ENCODE measurements at regions not wholly inside any gene's neighbourhood (a gene's known extent, or its start where the extent isn't known, plus 50 kb on each side); places are given as distances from the start of the nearest gene placed in this dataset.
"Not testable (repeated sequence)": the region's sequence is repeated elsewhere in the genome, so short reads cannot be mapped to it uniquely, and the experiment has no call there.

DNA sequence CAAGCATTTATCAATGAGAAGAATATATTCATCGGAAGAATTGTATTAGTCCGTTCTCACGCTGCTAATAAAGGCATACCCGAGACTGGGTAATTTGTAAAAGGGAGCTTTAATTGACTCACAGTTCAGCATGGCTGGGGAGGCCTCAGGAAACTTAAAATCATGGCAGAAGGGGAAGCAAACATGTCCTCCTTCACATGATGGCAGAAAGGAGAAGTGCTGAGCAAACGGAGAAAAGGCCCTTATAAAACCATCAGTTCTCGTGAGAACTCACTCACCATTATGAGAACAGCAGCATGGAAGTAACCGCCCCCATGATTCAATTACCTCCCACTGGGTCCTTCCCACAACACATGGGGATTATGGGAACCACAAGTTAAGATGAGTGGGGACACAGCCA lies 1688.2 kb downstream of the SPATA31A7 start:
- TF ChIP-seq, protein P1, sequence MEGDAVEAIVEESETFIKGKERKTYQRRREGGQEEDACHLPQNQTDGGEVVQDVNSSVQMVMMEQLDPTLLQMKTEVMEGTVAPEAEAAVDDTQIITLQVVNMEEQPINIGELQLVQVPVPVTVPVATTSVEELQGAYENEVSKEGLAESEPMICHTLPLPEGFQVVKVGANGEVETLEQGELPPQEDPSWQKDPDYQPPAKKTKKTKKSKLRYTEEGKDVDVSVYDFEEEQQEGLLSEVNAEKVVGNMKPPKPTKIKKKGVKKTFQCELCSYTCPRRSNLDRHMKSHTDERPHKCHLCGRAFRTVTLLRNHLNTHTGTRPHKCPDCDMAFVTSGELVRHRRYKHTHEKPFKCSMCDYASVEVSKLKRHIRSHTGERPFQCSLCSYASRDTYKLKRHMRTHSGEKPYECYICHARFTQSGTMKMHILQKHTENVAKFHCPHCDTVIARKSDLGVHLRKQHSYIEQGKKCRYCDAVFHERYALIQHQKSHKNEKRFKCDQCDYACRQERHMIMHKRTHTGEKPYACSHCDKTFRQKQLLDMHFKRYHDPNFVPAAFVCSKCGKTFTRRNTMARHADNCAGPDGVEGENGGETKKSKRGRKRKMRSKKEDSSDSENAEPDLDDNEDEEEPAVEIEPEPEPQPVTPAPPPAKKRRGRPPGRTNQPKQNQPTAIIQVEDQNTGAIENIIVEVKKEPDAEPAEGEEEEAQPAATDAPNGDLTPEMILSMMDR (IDR thresholded peaks at IDR 0.05; ENCODE audit: insufficient read depth, low read length, poor library complexity, severe bottlenecking) = not testable (repeated sequence)
- not testable (repeated sequence) for TF ChIP-seq EZH2phosphoT487 (conservative IDR thresholded peaks at IDR 0.05; ENCODE audit: low read length)

All from SU-DHL-6 (cell line).